GM12878 (cell line): ENCODE measurements at regions not wholly inside any gene's neighbourhood (a gene's known extent, or its start where the extent isn't known, plus 50 kb on each side); places are given as distances from the start of the nearest gene placed in this dataset.

Source experiments
- ATF7 ChIP-seq: fragments of 450-650 bp; IDR thresholded peaks from 2 replicates; pipeline ENCODE4 v1.6.1; 2016; ENCODE audit warnings: low read depth, mild to moderate bottlenecking
- BMI1 ChIP-seq: fragments of 450-650 bp; IDR thresholded peaks from 2 replicates; pipeline ENCODE4 v1.6.1; 2016; ENCODE audit warnings: mild to moderate bottlenecking, moderate library complexity, borderline replicate concordance
- BRCA1 ChIP-seq: IDR thresholded peaks from 2 replicates; pipeline ENCODE4 v1.6.1; 2011; ENCODE audit warnings: low read depth, low read length, improper control_type of control experiment
- E2F8 ChIP-seq: fragments of 450-650 bp; IDR thresholded peaks from 2 replicates; pipeline ENCODE4 v1.6.1; 2018; ENCODE audit warnings: mild to moderate bottlenecking, low read depth, moderate library complexity; ENCODE audit not compliant: partially characterized antibody
- EED ChIP-seq: sonication (generic); IDR thresholded peaks from 2 replicates; pipeline ENCODE4 v1.6.1; 2016; ENCODE audit warnings: antibody characterized with exemption, low read depth
- FOXM1 ChIP-seq: IDR thresholded peaks from 2 replicates; pipeline ENCODE4 v1.6.1; 2012; ENCODE audit warnings: low read depth, mild to moderate bottlenecking, inconsistent platforms, low read length, moderate library complexity
- IKZF1 ChIP-seq: fragments of 450-650 bp; conservative IDR thresholded peaks from 2 replicates; pipeline ENCODE4 v1.6.1; 2017; ENCODE audit warnings: antibody characterized with exemption, mild to moderate bottlenecking
- KLF5 ChIP-seq: fragments of 450-650 bp; IDR thresholded peaks from 2 replicates; pipeline ENCODE4 v1.6.1; 2014; ENCODE audit warnings: mild to moderate bottlenecking; ENCODE audit not compliant: partially characterized antibody
- MTA3 ChIP-seq: IDR thresholded peaks from 2 replicates; pipeline ENCODE4 v1.6.1; 2012; ENCODE audit warnings: low read length, inconsistent platforms, borderline replicate concordance
- NFYB ChIP-seq: IDR thresholded peaks from 2 replicates; pipeline ENCODE4 v1.6.1; 2011; ENCODE audit warnings: low read depth, mild to moderate bottlenecking, low read length, improper control_type of control experiment, moderate library complexity; ENCODE audit not compliant: insufficient read depth
- RBBP5 ChIP-seq: fragments of 200-600 bp; sonication (generic); conservative IDR thresholded peaks from 2 replicates; pipeline ENCODE4 v1.6.1; 2016
- SKIL ChIP-seq: fragments of 450-650 bp; IDR thresholded peaks from 2 replicates; pipeline ENCODE4 v1.6.1; 2017; ENCODE audit warnings: mild to moderate bottlenecking, low read depth, inconsistent platforms; ENCODE audit not compliant: poor library complexity, severe bottlenecking
- TAF1 ChIP-seq: IDR thresholded peaks from 2 replicates; pipeline ENCODE4 v1.6.1; 2011; ENCODE audit warnings: mild to moderate bottlenecking, low read depth, low read length, borderline replicate concordance
- TCF12 ChIP-seq: IDR thresholded peaks from 2 replicates; pipeline ENCODE4 v1.6.1; 2011; ENCODE audit warnings: low read depth, mild to moderate bottlenecking, low read length
- ZBED1 ChIP-seq: IDR thresholded peaks from 2 replicates; pipeline ENCODE4 v1.6.1; 2016; ENCODE audit warnings: borderline replicate concordance
- ZNF384 ChIP-seq: IDR thresholded peaks from 2 replicates; pipeline ENCODE4 v1.6.1; 2012; ENCODE audit warnings: low read depth, mild to moderate bottlenecking, low read length, improper control_type of control experiment, borderline replicate concordance
- ZNF622 ChIP-seq: fragments of 450-650 bp; IDR thresholded peaks from 2 replicates; pipeline ENCODE4 v1.6.1; 2017; ENCODE audit warnings: mild to moderate bottlenecking, inconsistent platforms
- TF ChIP-seq, protein P1 (sequence below): fragments of 450-650 bp; IDR thresholded peaks from 2 replicates; pipeline ENCODE4 v1.6.1; 2018; ENCODE audit warnings: borderline replicate concordance, mild to moderate bottlenecking; ENCODE audit not compliant: partially characterized antibody
- TF ChIP-seq, protein P2 (sequence below): IDR thresholded peaks from 2 replicates; pipeline ENCODE4 v1.6.1; 2011; ENCODE audit warnings: mild to moderate bottlenecking, low read depth, low read length, moderate library complexity; ENCODE audit not compliant: insufficient replicate concordance
- TF ChIP-seq, protein P3 (sequence below): fragments of 450-650 bp; IDR thresholded peaks from 2 replicates; pipeline ENCODE4 v1.6.1; 2017; ENCODE audit warnings: mild to moderate bottlenecking

- TF ChIP-seq ATF7 (peak; percentile 88), ZNF384 (0 out of 2 replicates have a peak, but pooled peaks have one; percentile 10), ZBED1 (peak; percentile 46; the same call in 1 of the 2 replicates), E2F8 (peak; percentile 74), MTA3 (no peak; the same call in 1 of the 2 replicates), NFYB (0 out of 2 replicates have a peak, but pooled peaks have one; percentile 42), SKIL (peak; percentile 79), BRCA1 (0 out of 2 replicates have a peak, but pooled peaks have one; percentile 27), ZNF622 (no peak), TAF1 (0 out of 2 replicates have a peak, but pooled peaks have one; percentile 45), TCF12 (peak; percentile 94; the same call in 1 of the 2 replicates), KLF5 (peak; percentile 97), FOXM1 (peak; percentile 41; the same call in 1 of the 2 replicates), BMI1 (peak; percentile 79), IKZF1 (peak; percentile 99), RBBP5 (no peak), EED (peak; percentile 94)
- TF ChIP-seq, protein P1, sequence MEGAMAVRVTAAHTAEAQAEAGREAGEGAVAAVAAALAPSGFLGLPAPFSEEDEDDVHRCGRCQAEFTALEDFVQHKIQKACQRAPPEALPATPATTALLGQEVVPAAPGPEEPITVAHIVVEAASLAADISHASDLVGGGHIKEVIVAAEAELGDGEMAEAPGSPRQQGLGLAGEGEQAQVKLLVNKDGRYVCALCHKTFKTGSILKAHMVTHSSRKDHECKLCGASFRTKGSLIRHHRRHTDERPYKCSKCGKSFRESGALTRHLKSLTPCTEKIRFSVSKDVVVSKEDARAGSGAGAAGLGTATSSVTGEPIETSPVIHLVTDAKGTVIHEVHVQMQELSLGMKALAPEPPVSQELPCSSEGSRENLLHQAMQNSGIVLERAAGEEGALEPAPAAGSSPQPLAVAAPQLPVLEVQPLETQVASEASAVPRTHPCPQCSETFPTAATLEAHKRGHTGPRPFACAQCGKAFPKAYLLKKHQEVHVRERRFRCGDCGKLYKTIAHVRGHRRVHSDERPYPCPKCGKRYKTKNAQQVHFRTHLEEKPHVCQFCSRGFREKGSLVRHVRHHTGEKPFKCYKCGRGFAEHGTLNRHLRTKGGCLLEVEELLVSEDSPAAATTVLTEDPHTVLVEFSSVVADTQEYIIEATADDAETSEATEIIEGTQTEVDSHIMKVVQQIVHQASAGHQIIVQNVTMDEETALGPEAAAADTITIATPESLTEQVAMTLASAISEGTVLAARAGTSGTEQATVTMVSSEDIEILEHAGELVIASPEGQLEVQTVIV: no peak
- TF ChIP-seq, protein P2, sequence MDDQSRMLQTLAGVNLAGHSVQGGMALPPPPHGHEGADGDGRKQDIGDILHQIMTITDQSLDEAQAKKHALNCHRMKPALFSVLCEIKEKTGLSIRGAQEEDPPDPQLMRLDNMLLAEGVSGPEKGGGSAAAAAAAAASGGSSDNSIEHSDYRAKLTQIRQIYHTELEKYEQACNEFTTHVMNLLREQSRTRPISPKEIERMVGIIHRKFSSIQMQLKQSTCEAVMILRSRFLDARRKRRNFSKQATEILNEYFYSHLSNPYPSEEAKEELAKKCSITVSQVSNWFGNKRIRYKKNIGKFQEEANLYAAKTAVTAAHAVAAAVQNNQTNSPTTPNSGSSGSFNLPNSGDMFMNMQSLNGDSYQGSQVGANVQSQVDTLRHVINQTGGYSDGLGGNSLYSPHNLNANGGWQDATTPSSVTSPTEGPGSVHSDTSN: no peak
- TF ChIP-seq, protein P3, sequence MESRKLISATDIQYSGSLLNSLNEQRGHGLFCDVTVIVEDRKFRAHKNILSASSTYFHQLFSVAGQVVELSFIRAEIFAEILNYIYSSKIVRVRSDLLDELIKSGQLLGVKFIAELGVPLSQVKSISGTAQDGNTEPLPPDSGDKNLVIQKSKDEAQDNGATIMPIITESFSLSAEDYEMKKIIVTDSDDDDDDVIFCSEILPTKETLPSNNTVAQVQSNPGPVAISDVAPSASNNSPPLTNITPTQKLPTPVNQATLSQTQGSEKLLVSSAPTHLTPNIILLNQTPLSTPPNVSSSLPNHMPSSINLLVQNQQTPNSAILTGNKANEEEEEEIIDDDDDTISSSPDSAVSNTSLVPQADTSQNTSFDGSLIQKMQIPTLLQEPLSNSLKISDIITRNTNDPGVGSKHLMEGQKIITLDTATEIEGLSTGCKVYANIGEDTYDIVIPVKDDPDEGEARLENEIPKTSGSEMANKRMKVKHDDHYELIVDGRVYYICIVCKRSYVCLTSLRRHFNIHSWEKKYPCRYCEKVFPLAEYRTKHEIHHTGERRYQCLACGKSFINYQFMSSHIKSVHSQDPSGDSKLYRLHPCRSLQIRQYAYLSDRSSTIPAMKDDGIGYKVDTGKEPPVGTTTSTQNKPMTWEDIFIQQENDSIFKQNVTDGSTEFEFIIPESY: no peak
Observed at GRCh38 chr10:30529373-30529998, 95.5 kb downstream of the MAP3K8 start (continued).
